ENCODE measurements at regions not wholly inside any gene's neighbourhood (a gene's known extent, or its start where the extent isn't known, plus 50 kb on each side); places are given as distances from the start of the nearest gene placed in this dataset.
"Not testable (repeated sequence)": the region's sequence is repeated elsewhere in the genome, so short reads cannot be mapped to it uniquely, and the experiment has no call there.

GRCh38 chr10:9043466-9043865, 989.0 kb downstream of the GATA3 start:
- no peak for DNase-seq (ENCODE audit: low spot score)

GRCh38 chr10:9045311-9045710, 990.8 kb downstream of the GATA3 start:
- no peak for DNase-seq (ENCODE audit: low spot score)

- DNase-seq (ENCODE audit: low spot score), result no peak
Measured at GRCh38 chr10:9051328-9051974, 997.0 kb downstream of the GATA3 start.

GRCh38 chr10:9052767-9053166, 998.3 kb downstream of the GATA3 start:
- no peak for DNase-seq (ENCODE audit: low spot score)

- no peak for DNase-seq (ENCODE audit: low spot score)
Measured at GRCh38 chr10:9056521-9056920, 1002.0 kb downstream of the GATA3 start.

- DNase-seq (ENCODE audit: low spot score), result not testable (repeated sequence)
Measured at GRCh38 chr10:9057293-9057692, 1002.8 kb downstream of the GATA3 start.

- DNase-seq (ENCODE audit: low spot score), result no peak
Measured at GRCh38 chr10:9060314-9060713, 1005.8 kb downstream of the GATA3 start.

GRCh38 chr10:9061871-9062270, 1007.4 kb downstream of the GATA3 start:
- no peak for DNase-seq (ENCODE audit: low spot score)

- DNase-seq (ENCODE audit: low spot score), result no peak
Measured at GRCh38 chr10:9066152-9066551, 1011.7 kb downstream of the GATA3 start.

- DNase-seq (ENCODE audit: low spot score), result no peak
Measured at GRCh38 chr10:9068003-9068402, 1013.5 kb downstream of the GATA3 start.

- DNase-seq (ENCODE audit: low spot score), result no peak
Measured at GRCh38 chr10:9069136-9069535, 1014.6 kb downstream of the GATA3 start.

- no peak for DNase-seq (ENCODE audit: low spot score)
Measured at GRCh38 chr10:9075420-9075819, 1020.9 kb downstream of the GATA3 start.

GRCh38 chr10:9076066-9076465, 1021.6 kb downstream of the GATA3 start:
- no peak for DNase-seq (ENCODE audit: low spot score)

GRCh38 chr10:9081253-9081652, 1026.8 kb downstream of the GATA3 start:
- DNase-seq (ENCODE audit: low spot score), result no peak

- no peak for DNase-seq (ENCODE audit: low spot score)
Measured at GRCh38 chr10:9081961-9082360, 1027.5 kb downstream of the GATA3 start.

GRCh38 chr10:9091530-9092093, 1037.1 kb downstream of the GATA3 start:
- no peak for DNase-seq (ENCODE audit: low spot score)

GRCh38 chr10:9096288-9096687, 1041.8 kb downstream of the GATA3 start:
- DNase-seq (ENCODE audit: low spot score), result no peak

- DNase-seq (ENCODE audit: low spot score), result no peak
Measured at GRCh38 chr10:9097206-9097990, 1042.9 kb downstream of the GATA3 start.

- DNase-seq (ENCODE audit: low spot score), result no peak
Measured at GRCh38 chr10:9097991-9098306, 1043.5 kb downstream of the GATA3 start.

- DNase-seq (ENCODE audit: low spot score), result no peak
Measured at GRCh38 chr10:9102026-9102425, 1047.5 kb downstream of the GATA3 start.

- no peak for DNase-seq (ENCODE audit: low spot score)
Measured at GRCh38 chr10:9103301-9103700, 1048.8 kb downstream of the GATA3 start.

GRCh38 chr10:9111976-9112375, 1057.5 kb downstream of the GATA3 start:
- no peak for DNase-seq (ENCODE audit: low spot score)

- DNase-seq (ENCODE audit: low spot score), result no peak
Measured at GRCh38 chr10:9126728-9127127, 1072.2 kb downstream of the GATA3 start.

- no peak for DNase-seq (ENCODE audit: low spot score)
Measured at GRCh38 chr10:9137368-9137767, 1082.9 kb downstream of the GATA3 start.

Data from NAMALWA (cell line).